Erythroblast (primary cell): ENCODE measurements at regions not wholly inside any gene's neighbourhood (a gene's known extent, or its start where the extent isn't known, plus 50 kb on each side); places are given as distances from the start of the nearest gene placed in this dataset.
"Not testable (repeated sequence)": the region's sequence is repeated elsewhere in the genome, so short reads cannot be mapped to it uniquely, and the experiment has no call there.

Experiments
- DNase-seq, 2 experiments: peaks; one replicate each; lab custom pipeline; 2025; lab: John Stamatoyannopoulos, UW
- GATA1 ChIP-seq: IDR thresholded peaks from 2 replicates; pipeline ENCODE4 v1.6.1; 2011; ENCODE audit warnings: low read depth, mild to moderate bottlenecking, control low read depth, low read length, moderate library complexity
- POLR2A ChIP-seq: IDR thresholded peaks from 2 replicates; pipeline ENCODE4 v1.6.1; 2011; ENCODE audit warnings: mild to moderate bottlenecking, low read length

- TF ChIP-seq POLR2A, result no peak
- TF ChIP-seq GATA1, result no peak
- no peak for DNase-seq
Measured at GRCh38 chr7:114183311-114184088, 231.1 kb upstream of the FOXP2 start.

- DNase-seq, result no peak
- no peak for TF ChIP-seq POLR2A
- no peak for TF ChIP-seq GATA1
Measured at GRCh38 chr7:114182837-114183236, 231.8 kb upstream of the FOXP2 start.

GRCh38 chr7:114181280-114181679 is 233.3 kb upstream of the FOXP2 start:
- TF ChIP-seq POLR2A, result no peak
- TF ChIP-seq GATA1, result no peak
- DNase-seq, result no peak

GRCh38 chr7:114180556-114181266 is 233.9 kb upstream of the FOXP2 start:
- no peak for TF ChIP-seq GATA1
- TF ChIP-seq POLR2A, result no peak
- DNase-seq, result no peak

GRCh38 chr7:114175125-114175524 is 239.5 kb upstream of the FOXP2 start:
- TF ChIP-seq POLR2A (no peak), GATA1 (no peak)
- DNase-seq, result no peak

GRCh38 chr7:114173170-114173890 is 241.3 kb upstream of the FOXP2 start:
- TF ChIP-seq GATA1, result no peak
- TF ChIP-seq POLR2A, result no peak
- DNase-seq, result no peak

- DNase-seq, result not testable (repeated sequence)
Measured at GRCh38 chr7:114169389-114169788, 245.2 kb upstream of the FOXP2 start.

- TF ChIP-seq POLR2A (no peak), GATA1 (no peak)
- DNase-seq, result no peak
Measured at GRCh38 chr7:114160925-114161324, 242.1 kb upstream of the PPP1R3A start.

GRCh38 chr7:114158854-114159253 is 240.0 kb upstream of the PPP1R3A start:
- TF ChIP-seq POLR2A (no peak), GATA1 (no peak)
- no peak for DNase-seq

- TF ChIP-seq GATA1, result no peak
- TF ChIP-seq POLR2A, result no peak
- no peak for DNase-seq
Measured at GRCh38 chr7:114158275-114158674, 239.5 kb upstream of the PPP1R3A start.

GRCh38 chr7:114156178-114156577 is 237.4 kb upstream of the PPP1R3A start:
- DNase-seq, result no peak
- TF ChIP-seq GATA1, result no peak
- no peak for TF ChIP-seq POLR2A

GRCh38 chr7:114155116-114156110 is 236.6 kb upstream of the PPP1R3A start:
- TF ChIP-seq POLR2A, result no peak
- TF ChIP-seq GATA1, result no peak
- no peak for DNase-seq

- no peak for DNase-seq
- TF ChIP-seq GATA1, result no peak
- no peak for TF ChIP-seq POLR2A
Measured at GRCh38 chr7:114153700-114154099, 234.9 kb upstream of the PPP1R3A start.
